Kidney epithelial cell (primary cell): ENCODE measurements at regions not wholly inside any gene's neighbourhood (a gene's known extent, or its start where the extent isn't known, plus 50 kb on each side); places are given as distances from the start of the nearest gene placed in this dataset.

Source experiments
- DNase-seq: peaks from one replicate; pipeline ENCODE4 v3.0.0-alpha.2; 2010; ENCODE audit warnings: low read depth
- H3K27me3 ChIP-seq: 2 replicates; pipeline ENCODE4 v1.6.0; 2011; ENCODE audit warnings: low read length; ENCODE audit not compliant: control insufficient read depth, insufficient read depth
- H3K36me3 ChIP-seq: 2 replicates; pipeline ENCODE4 v1.5.1; 2011; ENCODE audit warnings: low read length; ENCODE audit not compliant: control insufficient read depth, insufficient read depth
- H3K4me3 ChIP-seq: 2 replicates; pipeline ENCODE4 v1.5.1; 2011; ENCODE audit warnings: low read depth, mild to moderate bottlenecking, control low read depth, low read length
- TF ChIP-seq, protein P1 (sequence below): IDR thresholded peaks from 2 replicates; pipeline ENCODE4 v1.5.1; 2011; ENCODE audit warnings: mild to moderate bottlenecking, moderate library complexity, low read length, control low read depth, inconsistent platforms; ENCODE audit not compliant: insufficient read depth, poor library complexity, severe bottlenecking

DNA sequence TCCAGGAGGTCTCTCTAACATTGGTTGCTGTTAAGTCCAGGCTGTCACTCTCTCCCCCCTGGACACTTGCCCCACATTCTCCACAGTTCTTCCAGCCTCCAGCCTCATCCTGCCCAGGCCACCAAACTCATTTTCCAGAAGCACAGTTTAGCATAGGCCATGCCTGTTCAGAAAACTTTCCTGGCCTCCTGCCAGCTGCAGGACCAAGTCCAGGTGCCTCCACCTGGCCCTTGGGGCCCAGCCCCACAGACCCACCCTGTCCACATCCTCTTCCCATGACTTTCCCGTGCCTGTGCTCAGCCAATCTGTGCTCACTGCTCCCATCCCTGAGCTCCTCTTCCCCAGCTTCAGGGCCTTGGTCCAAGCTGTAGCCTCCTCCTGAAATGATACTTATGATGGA is 905.0 kb downstream of the UQCRFS1 start:
- TF ChIP-seq, protein P1, sequence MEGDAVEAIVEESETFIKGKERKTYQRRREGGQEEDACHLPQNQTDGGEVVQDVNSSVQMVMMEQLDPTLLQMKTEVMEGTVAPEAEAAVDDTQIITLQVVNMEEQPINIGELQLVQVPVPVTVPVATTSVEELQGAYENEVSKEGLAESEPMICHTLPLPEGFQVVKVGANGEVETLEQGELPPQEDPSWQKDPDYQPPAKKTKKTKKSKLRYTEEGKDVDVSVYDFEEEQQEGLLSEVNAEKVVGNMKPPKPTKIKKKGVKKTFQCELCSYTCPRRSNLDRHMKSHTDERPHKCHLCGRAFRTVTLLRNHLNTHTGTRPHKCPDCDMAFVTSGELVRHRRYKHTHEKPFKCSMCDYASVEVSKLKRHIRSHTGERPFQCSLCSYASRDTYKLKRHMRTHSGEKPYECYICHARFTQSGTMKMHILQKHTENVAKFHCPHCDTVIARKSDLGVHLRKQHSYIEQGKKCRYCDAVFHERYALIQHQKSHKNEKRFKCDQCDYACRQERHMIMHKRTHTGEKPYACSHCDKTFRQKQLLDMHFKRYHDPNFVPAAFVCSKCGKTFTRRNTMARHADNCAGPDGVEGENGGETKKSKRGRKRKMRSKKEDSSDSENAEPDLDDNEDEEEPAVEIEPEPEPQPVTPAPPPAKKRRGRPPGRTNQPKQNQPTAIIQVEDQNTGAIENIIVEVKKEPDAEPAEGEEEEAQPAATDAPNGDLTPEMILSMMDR = no peak

GRCh38 chr19:28307487-28307886 is 905.5 kb downstream of the UQCRFS1 start:
- H3K4me3 ChIP-seq = no peak overlapping the region
- TF ChIP-seq, protein P1 = no peak
- no peak for DNase-seq
- H3K27me3 ChIP-seq = no peaks in the 10 kb centered on the region
- no peaks in the 10 kb centered on the region for H3K36me3 ChIP-seq

More for the DNA sequence above, 905.0 kb downstream of the UQCRFS1 start:
- no peaks in the 10 kb centered on the region for H3K36me3 ChIP-seq
- H3K27me3 ChIP-seq = no peaks in the 10 kb centered on the region
- no peak for DNase-seq
- H3K4me3 ChIP-seq = no peak overlapping the region

DNA sequence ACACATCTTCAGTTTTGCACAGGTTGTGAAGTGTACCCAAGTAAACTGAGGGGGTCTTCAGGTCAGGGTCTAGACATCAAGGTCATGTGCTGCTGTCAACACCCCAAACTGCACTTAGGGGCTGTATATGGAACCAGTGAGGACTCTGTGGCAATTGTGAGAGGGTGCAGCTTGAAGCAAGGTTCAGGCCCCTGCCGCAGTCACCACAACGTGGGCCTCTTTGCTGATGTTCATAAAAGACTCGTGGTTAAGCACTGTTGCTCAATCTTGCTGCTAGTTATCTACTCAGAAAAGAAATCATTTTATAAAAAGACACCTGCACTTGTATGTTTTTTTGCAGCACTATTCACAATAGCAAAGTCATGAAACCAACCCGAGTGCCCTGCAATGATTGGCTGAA is 907.4 kb downstream of the UQCRFS1 start:
- Histone ChIP-seq H3K4me3 (no peak overlapping the region), H3K27me3 (no peaks in the 10 kb centered on the region), H3K36me3 (no peaks in the 10 kb centered on the region)
- TF ChIP-seq, protein P1 = no peak
- DNase-seq = no peak

GRCh38 chr19:28303502-28303901 is 909.4 kb downstream of the UQCRFS1 start:
- no peak overlapping the region for H3K4me3 ChIP-seq
- H3K36me3 ChIP-seq = no peaks in the 10 kb centered on the region
- TF ChIP-seq, protein P1 = no peak
- no peak for DNase-seq
- H3K27me3 ChIP-seq = no peaks in the 10 kb centered on the region

GRCh38 chr19:28301961-28302360 is 911.0 kb downstream of the UQCRFS1 start:
- TF ChIP-seq, protein P1 = no peak
- Histone ChIP-seq H3K4me3 (no peak overlapping the region), H3K27me3 (no peaks in the 10 kb centered on the region), H3K36me3 (no peaks in the 10 kb centered on the region)
- DNase-seq = no peak

GRCh38 chr19:28301463-28301862 is 911.5 kb downstream of the UQCRFS1 start:
- TF ChIP-seq, protein P1 = no peak
- H3K4me3 ChIP-seq = no peak overlapping the region
- no peaks in the 10 kb centered on the region for H3K27me3 ChIP-seq
- no peak for DNase-seq
- H3K36me3 ChIP-seq = no peaks in the 10 kb centered on the region
